HS-5 (cell line): ENCODE measurements at regions not wholly inside any gene's neighbourhood (a gene's known extent, or its start where the extent isn't known, plus 50 kb on each side); places are given as distances from the start of the nearest gene placed in this dataset.
A peak's percentile ranks its signal among the peaks of the same experiment; 100 is the strongest.
"Not testable (repeated sequence)": the region's sequence is repeated elsewhere in the genome, so short reads cannot be mapped to it uniquely, and the experiment has no call there.

ENCODE experiments used
- DNase-seq: peaks from one replicate; pipeline ENCODE4 v3.0.0-alpha.2; 2012; ENCODE audit warnings: low read depth

DNA sequence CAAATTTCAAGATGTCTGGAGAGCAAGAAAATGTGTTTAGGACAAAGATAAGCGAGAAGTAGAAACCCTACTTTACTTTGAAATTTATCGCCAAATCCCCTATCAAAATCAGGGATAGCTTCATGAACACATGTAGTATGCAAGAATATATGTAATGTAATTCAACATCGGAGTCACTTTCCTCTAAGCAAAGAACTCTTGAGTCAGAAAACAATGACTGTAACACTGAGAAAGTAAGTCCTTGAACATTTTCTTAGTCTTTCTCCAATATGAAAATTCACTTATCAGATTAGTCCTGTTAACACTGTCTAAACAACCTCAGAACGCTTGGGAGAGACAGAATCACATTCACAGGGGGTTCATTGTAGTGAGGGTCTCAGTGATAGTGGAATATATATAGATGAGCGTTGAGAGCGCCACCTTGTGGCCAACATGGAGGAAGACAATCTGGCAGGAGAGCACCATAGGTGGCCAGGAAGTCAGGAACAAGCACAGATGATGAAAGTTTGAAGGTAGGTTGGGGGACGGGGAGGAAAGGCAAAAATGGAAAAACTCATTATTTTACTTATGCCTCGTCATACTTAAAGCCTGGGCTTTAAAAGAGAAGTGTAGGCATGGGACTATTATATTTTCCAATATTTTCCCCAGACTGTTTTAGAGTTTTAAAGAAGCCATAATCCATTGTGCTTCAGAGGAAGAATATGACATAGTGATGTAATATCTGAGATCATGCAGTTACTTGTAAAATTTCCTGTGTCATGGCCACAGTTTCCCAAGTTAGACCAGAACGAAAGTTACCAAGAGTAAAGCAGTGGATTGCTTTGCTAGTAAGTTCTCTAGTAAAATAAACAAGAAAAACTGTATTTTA is 115.5 kb upstream of the GNAI1 start:
- peak; percentile 24 for DNase-seq

DNA sequence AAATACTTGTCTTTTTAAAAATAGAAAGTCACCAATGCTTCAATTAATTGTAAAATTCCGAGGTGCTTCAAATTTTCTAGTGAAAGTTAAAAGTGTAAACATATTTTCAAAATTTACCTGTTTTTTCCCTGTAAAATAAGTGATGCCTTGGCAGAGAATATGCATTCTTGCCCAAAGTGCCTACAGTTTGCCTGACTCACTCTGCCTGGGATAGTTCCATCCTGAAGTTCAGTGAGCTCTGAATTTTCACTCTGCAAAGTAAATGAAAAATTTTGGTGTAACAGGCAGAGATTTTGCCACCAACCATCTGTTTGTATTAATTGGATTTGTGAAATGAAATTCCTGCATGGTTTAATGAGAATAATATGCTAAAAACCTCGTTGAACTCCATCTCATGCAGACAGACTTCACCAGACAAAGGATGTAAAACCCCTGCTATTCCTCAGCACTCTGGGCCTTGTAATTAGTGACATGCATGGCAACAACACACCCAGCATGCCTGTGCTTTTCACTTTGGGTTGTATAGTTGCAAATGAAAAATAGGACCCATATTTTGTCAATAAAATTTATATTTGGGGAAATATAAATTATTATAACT is 117.4 kb upstream of the GNAI1 start:
- no peak for DNase-seq

DNA sequence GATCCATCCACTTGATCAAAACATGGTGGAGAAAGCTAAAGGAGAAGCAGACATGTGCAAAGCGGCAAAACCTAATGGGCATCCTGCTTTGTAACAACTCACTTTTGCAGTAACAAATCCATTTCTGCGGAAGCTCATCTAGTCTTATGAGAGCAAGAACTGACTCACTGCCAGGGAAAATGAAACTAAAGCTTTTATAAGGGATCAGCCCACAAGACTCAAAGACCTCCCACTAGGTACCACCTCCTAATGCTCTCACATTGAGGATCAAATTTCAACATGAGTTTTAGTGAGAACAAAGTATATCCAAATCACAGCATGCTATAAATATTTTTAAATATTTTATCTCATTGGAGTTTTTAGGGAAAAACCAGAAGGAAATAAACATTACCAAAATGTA is 120.1 kb upstream of the GNAI1 start:
- no peak for DNase-seq

DNA sequence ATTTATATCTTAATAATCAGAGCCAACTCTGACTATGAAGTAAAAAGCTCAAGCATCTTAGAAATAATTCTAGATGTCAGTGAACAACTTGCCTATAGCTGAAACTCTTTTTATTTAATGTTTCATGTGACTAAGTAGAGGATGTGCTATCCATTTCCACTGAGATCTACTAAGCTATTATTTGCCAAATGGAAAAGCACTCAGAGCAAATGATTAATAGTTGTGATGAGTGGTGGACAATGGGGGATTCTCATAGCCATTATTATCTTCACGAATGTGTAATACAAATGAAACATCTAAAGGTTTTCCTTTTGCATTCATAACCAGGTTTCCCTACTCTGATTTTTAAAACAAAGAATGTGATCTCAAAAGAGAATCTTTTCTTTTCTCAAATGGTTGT is 126.6 kb upstream of the GNAI1 start:
- DNase-seq = no peak

DNA sequence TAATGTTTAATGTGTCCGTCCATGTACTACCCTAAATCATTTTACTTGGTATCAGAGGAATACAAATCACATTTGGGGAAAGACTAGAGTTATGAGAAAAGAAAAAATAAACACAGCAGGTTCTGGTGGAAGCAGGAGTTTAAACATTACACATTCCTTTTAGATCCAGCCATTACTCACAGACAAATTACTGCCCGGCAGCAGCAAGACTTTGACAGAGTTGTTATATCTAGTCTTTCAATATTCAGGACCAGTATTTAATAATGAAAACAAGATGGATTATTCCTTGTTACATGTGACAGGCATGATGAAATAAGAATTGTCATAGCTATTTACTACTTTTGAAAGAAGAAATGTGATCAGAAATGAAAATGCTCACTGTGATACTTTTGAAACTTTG is 131.8 kb upstream of the GNAI1 start:
- no peak for DNase-seq

DNA sequence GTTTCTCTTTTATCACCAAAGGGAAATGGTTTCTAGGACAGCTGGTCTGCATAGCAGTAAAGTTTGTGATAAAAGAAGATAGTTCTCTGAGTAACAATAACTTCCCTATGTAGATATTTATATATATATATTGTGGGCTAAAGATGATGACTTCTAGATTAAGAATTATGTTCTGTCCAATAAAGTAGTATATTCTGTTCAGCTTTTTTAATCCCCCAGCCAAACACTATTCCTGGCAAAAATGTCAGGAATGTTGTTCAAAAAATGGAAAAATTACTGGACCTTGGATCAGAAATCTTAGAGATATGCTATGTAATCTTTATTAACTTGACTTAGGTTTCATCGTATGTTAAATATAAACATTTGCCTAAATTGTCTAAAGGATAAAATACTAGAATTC is 136.3 kb upstream of the GNAI1 start:
- no peak for DNase-seq

DNA sequence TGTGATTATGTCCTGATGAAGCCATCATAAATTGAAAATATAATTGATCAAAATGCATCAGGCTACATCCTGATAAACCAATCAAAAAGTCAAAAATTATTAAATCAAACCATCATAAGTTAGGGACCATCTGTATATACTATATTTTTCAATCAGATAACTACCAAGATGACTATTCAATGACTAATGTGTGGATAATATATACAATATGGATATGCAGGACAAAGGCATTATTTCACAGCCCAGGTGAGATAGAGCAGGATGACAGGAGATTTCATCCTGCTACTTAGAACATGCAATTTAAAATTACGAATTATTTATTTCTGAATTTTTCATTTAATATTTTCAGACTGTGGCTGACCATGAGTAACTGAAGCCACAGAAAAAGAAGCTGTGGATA is 137.3 kb upstream of the GNAI1 start:
- DNase-seq = no peak

DNA sequence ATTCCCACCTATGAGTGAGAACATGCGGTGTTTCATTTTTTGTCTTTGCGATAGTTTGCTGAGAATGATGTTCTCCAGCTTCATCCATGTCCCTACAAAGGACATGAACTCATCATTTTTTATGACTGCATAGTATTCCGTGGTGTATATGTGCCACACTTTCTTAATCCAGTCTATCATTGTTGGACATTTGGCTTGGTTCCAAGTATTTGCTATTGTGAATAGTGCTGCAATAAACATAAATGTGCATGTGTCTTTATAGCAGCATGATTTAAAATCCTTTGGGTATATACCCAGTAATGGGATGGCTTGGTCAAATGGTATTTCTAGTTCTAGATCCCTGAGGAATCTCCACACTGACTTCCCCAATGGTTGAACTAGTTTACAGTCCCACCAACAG is 138.9 kb upstream of the GNAI1 start:
- DNase-seq = not testable (repeated sequence)

DNA sequence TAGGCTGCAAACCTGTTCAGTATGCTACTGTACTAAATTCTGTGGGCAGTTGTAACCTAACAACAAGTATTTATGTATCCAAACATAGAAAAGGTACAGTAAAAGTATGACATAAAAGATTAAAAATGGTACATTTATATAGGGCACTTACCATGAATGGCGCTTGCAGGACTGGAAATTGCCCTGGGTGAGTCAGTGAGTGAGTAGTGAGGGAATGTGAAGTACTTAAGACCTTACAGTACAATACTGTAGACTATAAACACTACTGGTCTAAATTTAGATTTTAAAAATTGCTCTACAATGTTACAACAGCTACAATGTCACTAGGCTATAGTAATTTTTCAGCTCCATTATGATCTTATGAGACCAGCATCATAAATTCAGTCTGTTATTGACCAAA is 146.0 kb upstream of the GNAI1 start:
- DNase-seq = no peak

DNA sequence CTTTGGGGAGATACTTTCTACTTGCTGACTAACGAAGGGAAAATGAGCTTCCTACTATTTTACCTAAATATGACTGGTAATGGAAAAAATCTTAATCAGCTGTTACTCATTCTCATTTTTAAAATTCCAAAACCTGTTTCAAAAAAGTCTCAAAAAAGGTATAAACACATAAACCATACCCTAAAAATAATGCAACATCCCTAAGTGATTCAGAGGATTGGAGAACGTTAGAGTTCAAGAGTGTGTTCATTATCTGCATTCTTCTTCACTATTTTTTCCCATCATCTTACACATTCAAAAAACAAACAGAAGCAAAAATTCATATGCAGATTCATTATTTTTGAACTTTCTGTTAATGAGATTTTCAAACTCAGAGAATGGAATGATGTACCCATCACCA is 150.4 kb upstream of the GNAI1 start:
- peak; percentile 74 for DNase-seq

DNA sequence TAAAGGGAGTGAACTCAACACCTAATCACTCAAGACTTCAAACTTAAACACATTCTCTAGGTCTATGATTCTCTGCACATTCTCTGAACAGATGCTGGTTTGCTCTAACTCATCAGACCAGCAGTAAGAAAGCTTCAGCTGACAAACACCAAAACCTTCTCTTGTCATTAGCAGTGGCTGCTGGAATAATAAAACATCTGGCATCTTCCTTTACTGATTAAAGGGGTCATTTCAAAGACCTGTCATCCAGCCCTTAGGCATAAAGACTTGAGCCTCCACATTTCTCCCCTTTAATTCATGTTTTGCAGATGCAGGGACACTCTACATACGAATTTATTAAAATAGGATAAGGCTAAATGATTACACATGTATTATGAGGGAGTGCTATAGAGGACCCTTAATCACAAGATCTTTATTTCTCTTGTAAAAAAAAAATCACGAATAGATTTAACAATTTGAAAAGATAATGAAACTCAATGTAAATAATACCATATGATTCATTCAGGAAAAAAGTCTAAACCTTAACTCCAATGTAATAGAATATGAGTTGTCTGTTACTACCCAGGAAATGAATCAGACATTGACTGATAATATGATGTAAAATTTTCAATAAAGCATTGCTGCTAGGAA is 152.4 kb upstream of the GNAI1 start:
- peak; percentile 70 for DNase-seq

DNA sequence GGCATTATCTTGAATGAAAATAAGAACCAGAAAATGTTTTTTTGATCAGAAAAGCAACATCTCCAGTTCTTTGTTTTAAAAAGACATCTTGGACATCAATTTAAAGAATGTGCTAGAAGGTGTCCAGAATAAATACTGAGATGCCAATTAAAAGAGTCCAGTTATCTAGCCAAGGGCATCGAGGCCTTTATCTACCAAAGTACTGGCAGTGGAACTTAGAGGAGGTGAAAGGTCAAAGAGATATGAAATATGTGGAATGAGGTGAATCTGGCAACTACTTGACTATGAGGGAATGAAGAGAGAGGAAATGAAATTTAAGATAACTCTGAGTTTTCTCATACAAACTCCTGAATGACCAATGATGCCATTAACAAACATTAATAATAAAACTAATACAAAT is 154.3 kb upstream of the GNAI1 start:
- no peak for DNase-seq

DNA sequence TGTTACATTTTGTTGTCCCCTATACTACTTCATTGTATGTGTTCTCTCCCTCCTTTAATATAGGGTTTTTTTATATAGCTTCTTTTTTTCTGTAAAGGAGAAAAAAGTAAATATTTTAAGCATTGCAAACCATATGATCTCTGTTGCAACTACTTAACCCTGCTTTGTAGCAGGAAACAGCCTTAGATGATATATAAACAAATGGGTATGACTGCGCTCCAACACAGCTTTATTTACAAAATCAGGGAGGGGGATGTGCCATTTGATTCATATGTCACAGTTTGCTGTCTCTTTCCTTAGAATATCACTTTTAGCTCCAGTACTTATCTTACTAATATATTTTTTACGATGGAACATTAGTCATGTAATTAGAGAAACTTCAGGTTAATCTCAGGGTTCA is 155.2 kb upstream of the GNAI1 start:
- DNase-seq = peak; percentile 50

DNA sequence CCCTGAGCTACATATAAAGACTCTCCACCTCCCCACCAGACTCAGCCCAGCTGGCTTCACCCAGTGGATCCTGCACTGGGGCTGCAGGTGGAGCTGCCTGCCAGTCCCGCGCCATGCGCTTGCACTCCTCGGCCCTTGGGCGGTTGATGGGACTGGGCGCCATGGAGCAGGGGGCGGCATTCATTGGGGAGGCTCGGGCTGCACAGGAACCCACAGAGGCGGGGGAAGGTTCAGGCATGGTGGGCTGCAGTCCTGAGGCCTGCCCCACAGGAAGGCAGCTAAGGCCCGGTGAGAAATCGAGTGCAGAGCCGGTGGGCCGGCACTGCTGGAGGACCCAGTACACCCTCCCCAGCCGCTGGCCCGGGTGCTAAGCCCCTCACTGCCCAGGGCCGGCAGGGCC is 157.2 kb upstream of the GNAI1 start:
- DNase-seq = no peak

DNA sequence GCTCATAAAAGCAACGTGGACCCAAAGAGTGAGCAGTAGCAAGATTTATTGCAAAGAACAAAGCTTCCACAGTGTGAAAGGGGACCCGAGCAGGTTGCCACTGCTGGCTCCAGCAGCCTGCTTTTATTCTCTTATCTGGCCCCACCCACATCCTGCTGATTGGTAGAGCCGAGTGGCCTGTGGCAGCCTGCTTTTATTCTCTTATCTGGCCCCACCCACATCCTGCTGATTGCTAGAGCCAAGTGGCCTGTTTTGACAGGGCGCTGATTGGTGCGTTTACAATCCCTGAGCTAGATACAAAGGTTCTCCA is 158.0 kb upstream of the GNAI1 start:
- not testable (repeated sequence) for DNase-seq

DNA sequence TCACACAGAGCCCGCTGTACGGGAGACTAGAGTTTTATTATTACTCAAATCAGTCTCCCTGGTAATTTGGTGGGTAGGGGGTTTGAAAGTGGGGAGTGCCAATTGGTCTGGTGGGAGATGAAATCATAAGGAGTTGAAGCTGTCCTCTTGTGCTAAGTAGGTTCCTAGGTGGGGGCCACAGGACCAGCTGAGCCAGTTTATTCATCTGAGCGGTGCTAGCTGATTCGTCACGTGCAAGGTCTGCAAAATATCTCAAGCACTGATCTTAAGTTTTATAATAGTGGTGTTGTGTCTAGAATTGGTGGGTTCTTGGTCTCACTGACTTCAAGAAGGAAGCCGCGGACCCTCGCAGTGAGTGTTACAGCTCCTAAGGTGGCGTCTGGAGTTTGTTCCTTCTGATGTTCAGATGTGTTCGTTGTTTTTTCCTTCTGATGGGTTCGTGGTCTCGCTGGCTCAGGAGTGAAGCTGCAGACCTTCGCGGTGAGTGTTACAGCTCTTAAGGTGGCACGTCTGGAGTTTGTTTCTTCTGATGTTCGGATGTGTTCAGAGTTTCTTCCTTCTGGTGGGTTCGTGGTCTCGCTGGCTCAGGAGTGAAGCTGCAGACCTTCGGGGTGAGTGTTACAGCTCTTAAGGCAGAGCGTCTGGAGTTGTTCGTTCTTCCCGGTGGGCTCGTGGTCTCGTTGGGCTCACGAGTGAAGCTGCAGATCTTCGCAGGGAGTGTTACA is 158.5 kb upstream of the GNAI1 start:
- DNase-seq = not testable (repeated sequence)

DNA sequence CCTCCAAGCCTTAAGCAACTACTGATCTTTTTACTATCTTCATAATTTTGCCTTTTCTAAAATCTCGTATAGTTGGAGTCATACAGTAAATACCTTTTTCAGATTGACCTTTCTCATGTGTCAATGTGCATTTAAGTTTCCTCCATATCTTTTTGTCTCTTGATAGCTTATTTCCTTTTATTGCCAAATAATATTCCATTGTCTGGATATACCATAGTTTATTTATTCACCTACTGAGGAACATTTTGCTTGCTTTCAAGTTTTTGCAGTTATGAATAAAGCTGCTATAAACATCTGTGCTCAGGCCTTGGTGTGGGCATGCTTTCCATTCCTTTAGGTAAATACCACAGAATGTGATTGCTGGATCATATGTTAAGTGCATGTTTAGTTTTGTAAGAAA is 161.2 kb upstream of the GNAI1 start:
- no peak for DNase-seq

DNA sequence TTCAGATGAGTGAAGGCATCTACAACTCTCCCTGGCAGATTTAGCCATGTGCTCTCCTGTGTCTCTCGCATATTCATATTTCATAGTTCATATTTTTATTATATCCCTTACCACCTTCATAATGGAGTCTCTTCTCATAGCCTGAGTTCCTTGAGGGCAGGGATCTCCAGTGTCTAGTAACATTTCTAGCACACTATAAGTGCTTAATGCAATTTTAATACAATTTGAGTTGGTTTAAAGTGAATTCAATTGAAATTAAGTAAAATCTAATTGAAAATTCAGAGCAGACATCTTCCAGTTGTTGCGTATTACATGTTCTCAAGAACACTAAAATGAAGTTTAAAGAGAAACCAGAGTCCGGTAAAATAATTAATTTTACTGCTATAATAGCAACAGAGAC is 163.6 kb upstream of the GNAI1 start:
- DNase-seq = no peak

DNA sequence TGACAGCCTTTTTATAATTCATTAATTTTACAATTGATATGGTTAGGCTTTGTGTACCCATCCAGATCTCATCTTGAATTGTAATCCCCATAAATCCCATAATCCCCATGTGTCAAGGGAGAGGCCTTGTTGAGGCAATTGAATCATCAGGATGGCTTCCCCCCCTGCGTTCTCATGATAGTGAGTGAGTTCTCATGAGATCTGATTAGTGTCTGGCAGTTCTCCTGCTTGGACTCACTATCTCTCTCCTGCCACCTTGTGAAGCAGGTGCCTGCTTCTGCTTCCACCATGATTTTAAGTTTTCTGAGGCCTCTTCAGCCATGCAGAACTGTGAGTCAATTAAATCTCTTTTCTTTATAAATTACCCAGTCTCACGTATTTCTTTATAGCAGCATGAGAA is 165.7 kb upstream of the GNAI1 start:
- DNase-seq = no peak

DNA sequence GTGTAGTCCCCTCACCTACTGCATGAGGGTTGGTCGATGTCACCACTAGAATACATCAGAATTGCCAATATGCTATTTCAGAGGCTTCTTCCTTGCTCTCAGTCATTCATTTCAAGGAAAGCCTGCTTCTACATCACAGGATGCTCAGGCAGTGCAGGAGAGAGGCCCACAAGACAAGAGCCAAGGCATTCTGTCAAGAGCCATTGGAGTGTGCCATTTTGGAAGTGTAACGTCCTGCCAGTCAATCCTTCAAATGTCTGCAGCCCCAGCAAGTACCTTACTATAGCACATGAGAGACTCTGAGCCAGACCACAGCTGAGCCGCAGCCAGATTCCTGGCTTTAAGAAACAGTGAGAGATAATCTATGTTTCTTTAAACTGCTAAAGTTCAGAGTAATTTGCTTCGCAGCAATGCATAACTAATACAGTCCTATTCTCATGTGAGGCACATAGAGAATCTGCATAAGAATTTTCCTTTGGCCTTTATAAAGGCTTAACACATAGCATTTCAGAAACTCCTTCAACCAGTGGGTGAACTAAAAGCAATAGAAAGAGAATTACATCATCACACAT is 166.5 kb upstream of the GNAI1 start:
- DNase-seq = no peak

DNA sequence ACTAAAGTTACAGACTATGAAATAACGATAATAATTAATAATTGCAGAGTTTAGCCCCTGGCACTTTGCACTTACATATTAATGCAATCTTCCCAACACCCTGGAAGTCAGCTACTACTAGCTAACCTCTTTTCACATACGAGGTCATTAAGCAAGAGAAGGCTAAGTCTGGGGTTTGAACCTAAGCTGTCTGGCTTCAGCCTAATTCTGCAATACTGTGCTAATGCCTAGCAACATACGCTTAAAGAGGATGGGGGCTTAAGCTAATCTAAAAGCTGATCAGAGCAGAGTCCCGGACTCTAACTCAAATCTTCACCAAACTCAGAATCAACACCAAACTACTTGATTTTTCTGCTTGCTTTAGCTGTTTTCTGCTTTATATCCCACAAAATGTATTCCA is 168.7 kb upstream of the GNAI1 start:
- DNase-seq = no peak

DNA sequence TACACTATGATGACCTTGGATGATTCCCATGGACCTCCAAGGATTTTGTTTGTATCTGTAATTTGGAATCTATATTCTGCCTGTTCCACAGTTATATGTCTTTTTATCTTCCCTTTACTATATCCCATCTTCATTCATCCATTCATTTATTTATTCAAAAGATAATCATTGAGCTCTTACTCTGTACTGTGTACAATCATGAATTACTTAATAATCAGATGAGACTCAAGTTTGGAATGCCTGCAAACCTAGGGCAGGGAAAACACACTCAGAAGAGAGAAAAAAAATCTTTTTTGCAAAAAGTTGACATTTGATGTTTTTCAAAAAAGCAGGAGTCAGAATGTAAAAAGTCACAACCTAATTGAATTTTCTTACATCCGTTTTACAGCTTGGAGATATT is 170.2 kb upstream of the GNAI1 start:
- DNase-seq = no peak

DNA sequence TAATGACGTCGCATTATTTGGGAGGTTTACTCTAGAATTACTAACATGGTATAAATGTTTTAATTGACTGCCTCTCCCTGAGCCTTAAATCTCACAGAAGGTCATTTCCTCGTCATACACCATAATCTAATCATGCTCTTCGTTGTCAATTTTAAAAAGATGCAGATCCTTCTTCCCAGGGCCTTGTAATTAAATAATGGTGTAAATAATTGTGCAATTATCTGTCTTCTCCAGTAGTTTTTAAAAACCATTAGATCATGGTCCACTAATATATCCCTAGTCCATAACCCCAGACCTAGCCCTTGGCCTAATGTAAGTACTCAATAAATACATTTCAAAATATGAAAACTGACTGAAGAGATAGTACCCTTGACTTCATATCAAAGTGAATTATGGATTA is 181.5 kb upstream of the GNAI1 start:
- DNase-seq = no peak
